ENCODE measurements at regions not wholly inside any gene's neighbourhood (a gene's known extent, or its start where the extent isn't known, plus 50 kb on each side); places are given as distances from the start of the nearest gene placed in this dataset.

GRCh38 chr9:87085073-87085472 is 137.8 kb upstream of the GAS1 start:
- POLR2A ChIA-PET = no interaction called here
- CTCF ChIA-PET = no interaction called here
- TF ChIP-seq CTCF (IDR thresholded peaks at IDR 0.05; ENCODE audit: insufficient read depth, low read length, missing control alignments) = no peak
- no peak overlapping the region for H3K4me3 ChIP-seq (ENCODE audit: low read depth, low read length)
- no peak for DNase-seq (ENCODE audit: low read depth, low spot score)

GRCh38 chr9:87085521-87085920 is 138.2 kb upstream of the GAS1 start:
- ChIA-PET POLR2A (no interaction called here), CTCF (no interaction called here)
- TF ChIP-seq CTCF (IDR thresholded peaks at IDR 0.05; ENCODE audit: insufficient read depth, low read length, missing control alignments) = no peak
- H3K4me3 ChIP-seq (ENCODE audit: low read depth, low read length) = no peak overlapping the region
- DNase-seq (ENCODE audit: low read depth, low spot score) = no peak

DNA sequence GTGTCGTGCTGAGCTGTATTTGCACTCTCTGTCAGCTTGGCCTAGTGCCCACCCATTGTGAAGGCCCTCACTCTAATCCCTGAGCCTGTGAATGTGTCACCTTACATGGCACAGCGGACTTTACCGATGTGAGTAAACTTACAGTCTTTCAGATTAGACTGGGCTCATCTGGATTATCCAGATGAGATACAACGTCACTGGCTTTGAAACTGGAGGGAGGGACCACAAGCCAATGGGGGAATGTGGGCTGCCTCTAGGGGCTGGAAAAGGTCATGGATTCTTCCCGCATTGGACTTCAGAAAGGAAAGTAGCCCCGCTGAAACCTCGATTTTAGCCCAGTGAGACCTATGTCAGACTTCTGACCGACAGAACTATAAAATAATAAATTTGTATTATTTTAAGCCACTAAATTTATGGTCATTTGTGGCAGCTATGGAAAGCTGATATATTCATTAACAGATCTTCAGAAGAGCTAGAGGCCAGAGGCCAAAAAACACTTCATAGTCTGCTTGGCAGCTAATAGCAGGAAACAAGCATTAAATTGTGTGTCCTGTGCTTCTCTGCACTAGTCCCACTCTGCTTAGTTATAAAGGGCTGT is 139.0 kb upstream of the GAS1 start:
- no peak for TF ChIP-seq CTCF (IDR thresholded peaks at IDR 0.05; ENCODE audit: insufficient read depth, low read length, missing control alignments)
- POLR2A ChIA-PET = no interaction called here
- H3K4me3 ChIP-seq (ENCODE audit: low read depth, low read length) = no peak overlapping the region
- CTCF ChIA-PET = no interaction called here
- DNase-seq (ENCODE audit: low read depth, low spot score) = no peak

DNA sequence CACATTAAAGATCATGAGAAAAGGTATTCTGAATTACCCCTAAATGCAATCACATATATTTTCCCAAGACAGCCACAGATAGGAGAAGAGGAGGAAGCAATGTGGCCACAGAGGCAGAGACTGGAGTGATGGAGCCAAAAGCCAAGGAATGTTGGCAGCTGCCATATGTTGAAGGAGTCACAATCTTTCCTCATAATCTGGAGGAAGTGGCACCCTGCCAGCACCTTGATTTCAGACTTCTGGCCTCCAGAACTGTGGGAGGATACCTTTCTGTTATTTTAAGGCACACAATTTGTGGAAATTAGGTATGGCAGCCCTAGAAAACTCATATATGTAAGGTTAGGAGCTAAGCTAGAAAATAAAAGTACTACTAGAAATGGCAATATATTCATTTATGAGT is 139.9 kb upstream of the GAS1 start:
- no peak for TF ChIP-seq CTCF (IDR thresholded peaks at IDR 0.05; ENCODE audit: insufficient read depth, low read length, missing control alignments)
- CTCF ChIA-PET = interaction anchor here (1.3 to 1.5 kb wide), 2 partner anchors 10 to 31 kb away, joined by 3 to 4 read pairs; no protein-coding TSS in a partner anchor

GRCh38 chr9:87088192-87088591 is 140.9 kb upstream of the GAS1 start:
- ChIA-PET POLR2A (no interaction called here), CTCF (interaction anchor here (1.1 to 1.5 kb wide), 3 partner anchors 9 to 30 kb away, joined by 3 to 4 read pairs (median 3); no protein-coding TSS in a partner anchor)
- no peak overlapping the region for H3K4me3 ChIP-seq (ENCODE audit: low read depth, low read length)
- no peak for TF ChIP-seq CTCF (IDR thresholded peaks at IDR 0.05; ENCODE audit: insufficient read depth, low read length, missing control alignments)
- no peak for DNase-seq (ENCODE audit: low read depth, low spot score)

More for the DNA sequence above, 139.9 kb upstream of the GAS1 start:
- POLR2A ChIA-PET = no interaction called here
- H3K4me3 ChIP-seq (ENCODE audit: low read depth, low read length) = no peak overlapping the region
- no peak for DNase-seq (ENCODE audit: low read depth, low spot score)

DNA sequence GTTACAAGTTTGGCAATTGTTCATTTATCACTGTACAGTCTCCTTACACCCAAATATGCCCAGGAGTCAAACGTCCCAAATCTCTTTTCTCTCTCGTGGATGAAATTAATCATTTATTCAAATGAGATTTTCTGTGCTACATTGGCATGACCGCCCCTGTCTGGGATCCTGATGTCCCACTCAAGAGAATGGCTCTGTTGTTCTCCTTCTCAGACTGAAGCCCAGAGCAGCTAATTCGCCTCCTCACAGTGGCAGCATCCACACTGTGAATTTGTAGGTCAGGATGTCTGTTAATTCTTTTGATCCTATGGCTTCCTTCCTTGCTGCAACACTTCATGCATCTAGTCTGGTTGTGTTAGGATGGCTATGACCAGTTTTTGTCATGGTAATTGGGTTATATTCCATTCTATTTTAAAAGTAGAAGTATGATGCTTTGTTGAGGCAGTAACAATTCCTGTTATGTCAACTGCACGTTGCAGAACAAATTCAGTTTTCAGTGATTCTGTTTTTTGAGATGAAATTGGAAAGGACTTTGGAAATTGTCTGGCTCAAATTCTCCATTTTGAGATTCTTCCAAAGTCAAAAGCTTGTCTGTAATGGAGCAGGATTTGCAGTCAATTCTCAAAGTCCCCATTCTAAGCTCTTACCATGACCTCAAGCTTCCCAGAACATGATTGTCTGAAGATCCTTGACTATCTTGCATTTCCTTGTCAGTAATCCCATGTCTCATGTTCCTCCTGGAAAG is 141.5 kb upstream of the GAS1 start:
- ChIA-PET CTCF (interaction anchor here (1.1 kb wide), 1 partner anchor 9 kb away, joined by 3 read pairs; no protein-coding TSS in a partner anchor), POLR2A (no interaction called here)
- no peak overlapping the region for H3K4me3 ChIP-seq (ENCODE audit: low read depth, low read length)
- DNase-seq (ENCODE audit: low read depth, low spot score) = no peak
- no peak for TF ChIP-seq CTCF (IDR thresholded peaks at IDR 0.05; ENCODE audit: insufficient read depth, low read length, missing control alignments)

All from AG04449 (cell line).